ENCODE measurements at regions not wholly inside any gene's neighbourhood (a gene's known extent, or its start where the extent isn't known, plus 50 kb on each side); places are given as distances from the start of the nearest gene placed in this dataset.

DNA sequence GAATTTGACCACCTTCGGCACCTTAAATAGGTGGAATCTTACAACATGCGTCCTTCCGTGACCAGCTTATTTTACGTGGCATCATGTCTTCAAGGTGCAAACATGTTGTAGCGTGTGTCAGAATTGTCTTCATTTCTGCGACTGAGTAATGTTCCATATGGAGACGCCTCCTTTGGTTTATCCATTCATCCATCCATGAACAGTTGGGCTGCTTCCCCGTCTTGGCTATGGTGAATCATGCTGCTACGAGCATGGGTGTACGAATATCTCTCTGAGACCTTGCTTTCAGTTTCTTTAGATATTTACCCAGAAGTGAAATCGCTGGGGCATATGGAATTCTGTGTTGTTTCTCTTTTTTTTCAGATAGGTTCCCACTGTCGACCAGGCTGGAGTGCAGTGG lies 391.9 kb upstream of the IRX2 start:
- TF ChIP-seq, protein P1, sequence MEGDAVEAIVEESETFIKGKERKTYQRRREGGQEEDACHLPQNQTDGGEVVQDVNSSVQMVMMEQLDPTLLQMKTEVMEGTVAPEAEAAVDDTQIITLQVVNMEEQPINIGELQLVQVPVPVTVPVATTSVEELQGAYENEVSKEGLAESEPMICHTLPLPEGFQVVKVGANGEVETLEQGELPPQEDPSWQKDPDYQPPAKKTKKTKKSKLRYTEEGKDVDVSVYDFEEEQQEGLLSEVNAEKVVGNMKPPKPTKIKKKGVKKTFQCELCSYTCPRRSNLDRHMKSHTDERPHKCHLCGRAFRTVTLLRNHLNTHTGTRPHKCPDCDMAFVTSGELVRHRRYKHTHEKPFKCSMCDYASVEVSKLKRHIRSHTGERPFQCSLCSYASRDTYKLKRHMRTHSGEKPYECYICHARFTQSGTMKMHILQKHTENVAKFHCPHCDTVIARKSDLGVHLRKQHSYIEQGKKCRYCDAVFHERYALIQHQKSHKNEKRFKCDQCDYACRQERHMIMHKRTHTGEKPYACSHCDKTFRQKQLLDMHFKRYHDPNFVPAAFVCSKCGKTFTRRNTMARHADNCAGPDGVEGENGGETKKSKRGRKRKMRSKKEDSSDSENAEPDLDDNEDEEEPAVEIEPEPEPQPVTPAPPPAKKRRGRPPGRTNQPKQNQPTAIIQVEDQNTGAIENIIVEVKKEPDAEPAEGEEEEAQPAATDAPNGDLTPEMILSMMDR (IDR thresholded peaks at IDR 0.05; ENCODE audit: partially characterized antibody, unreplicated experiment), result no peak
- Mint-ChIP-seq H3K27ac (ENCODE audit: unreplicated experiment) (no peak overlapping the region), H3K27me3 (ENCODE audit: unreplicated experiment) (no peaks in the 10 kb centered on the region)

DNA sequence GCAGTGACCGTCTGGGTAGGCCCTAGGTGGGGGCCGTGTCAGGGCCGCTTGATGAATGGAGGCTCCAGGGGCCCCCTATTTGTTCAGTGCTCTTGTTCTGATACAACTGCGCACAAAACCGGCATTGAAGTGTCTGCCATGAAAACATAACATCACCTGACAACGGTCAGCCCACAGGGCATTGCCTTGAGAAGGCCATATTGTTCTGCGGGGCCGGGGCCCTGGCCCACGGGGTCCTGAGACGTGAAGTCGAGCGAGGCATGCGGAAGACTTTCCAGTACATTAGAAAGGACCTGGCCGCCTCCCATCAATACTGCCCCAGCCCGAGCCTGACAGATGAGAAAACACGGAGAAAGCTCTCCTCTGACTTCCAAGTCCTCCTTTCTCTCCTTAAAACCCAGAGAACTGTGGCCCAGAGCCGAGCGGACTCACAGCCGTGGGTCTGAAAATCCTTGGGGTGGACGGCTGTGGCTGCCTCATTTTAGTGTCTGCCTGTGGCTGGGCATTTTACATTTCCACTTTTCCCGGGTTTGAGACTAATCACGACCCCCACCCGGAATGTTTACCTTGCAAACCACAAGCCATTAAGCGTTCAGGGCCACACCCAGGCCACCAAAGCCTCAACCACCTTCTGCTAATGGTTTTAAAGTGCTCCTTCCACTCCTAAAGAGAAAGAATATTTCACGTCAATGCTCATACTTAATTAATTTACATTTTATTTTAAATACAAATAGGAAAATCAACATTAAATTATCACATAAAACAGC lies 391.0 kb upstream of the IRX2 start:
- no peaks in the 10 kb centered on the region for H3K27me3 Mint-ChIP-seq (ENCODE audit: unreplicated experiment)
- peaks cover 2% of the 10 kb centered on the region for H3K4me1 Mint-ChIP-seq (ENCODE audit: low read depth, unreplicated experiment)
- H3K9me3 Mint-ChIP-seq (ENCODE audit: unreplicated experiment), result no peaks in the 10 kb centered on the region
- TF ChIP-seq, protein P1 (IDR thresholded peaks at IDR 0.05; ENCODE audit: partially characterized antibody, unreplicated experiment), result no peak
- no peak overlapping the region for H3K27ac Mint-ChIP-seq (ENCODE audit: unreplicated experiment)
- no peak overlapping the region for H3K4me3 Mint-ChIP-seq (ENCODE audit: unreplicated experiment)
- no peaks in the 10 kb centered on the region for H3K36me3 Mint-ChIP-seq (ENCODE audit: unreplicated experiment)
- DNase-seq, result no peak

More for the DNA sequence above, 391.9 kb upstream of the IRX2 start:
- H3K4me1 Mint-ChIP-seq (ENCODE audit: low read depth, unreplicated experiment), result peaks cover 2% of the 10 kb centered on the region
- DNase-seq, result no peak
- no peaks in the 10 kb centered on the region for H3K9me3 Mint-ChIP-seq (ENCODE audit: unreplicated experiment)
- no peaks in the 10 kb centered on the region for H3K36me3 Mint-ChIP-seq (ENCODE audit: unreplicated experiment)
- H3K4me3 Mint-ChIP-seq (ENCODE audit: unreplicated experiment), result no peak overlapping the region

DNA sequence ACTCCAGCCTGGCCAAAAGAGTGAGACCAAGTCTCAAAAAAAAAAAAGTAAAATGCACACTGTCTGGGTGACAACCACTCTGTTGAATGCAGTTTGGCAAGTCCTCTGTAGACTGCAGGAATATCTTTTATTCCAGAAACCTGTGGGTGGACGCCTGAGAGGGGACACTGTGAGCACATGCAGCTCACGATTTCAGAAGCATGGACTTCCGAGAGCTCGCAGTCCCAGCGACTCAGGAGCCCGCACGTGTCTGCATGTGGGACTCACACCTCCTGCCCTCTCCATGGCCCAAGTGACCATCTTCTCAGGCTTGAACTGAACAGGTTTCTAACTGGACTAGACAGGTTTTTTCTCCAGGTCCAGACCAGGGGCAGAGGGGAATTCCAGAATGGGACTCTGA lies 388.6 kb upstream of the IRX2 start:
- Mint-ChIP-seq H3K4me3 (ENCODE audit: unreplicated experiment) (no peak overlapping the region), H3K4me1 (ENCODE audit: low read depth, unreplicated experiment) (peaks cover 2% of the 10 kb centered on the region), H3K36me3 (ENCODE audit: unreplicated experiment) (no peaks in the 10 kb centered on the region), H3K9me3 (ENCODE audit: unreplicated experiment) (no peaks in the 10 kb centered on the region), H3K27ac (ENCODE audit: unreplicated experiment) (no peak overlapping the region), H3K27me3 (ENCODE audit: unreplicated experiment) (no peaks in the 10 kb centered on the region)
- TF ChIP-seq, protein P1 (IDR thresholded peaks at IDR 0.05; ENCODE audit: partially characterized antibody, unreplicated experiment), result no peak
- DNase-seq, result no peak

DNA sequence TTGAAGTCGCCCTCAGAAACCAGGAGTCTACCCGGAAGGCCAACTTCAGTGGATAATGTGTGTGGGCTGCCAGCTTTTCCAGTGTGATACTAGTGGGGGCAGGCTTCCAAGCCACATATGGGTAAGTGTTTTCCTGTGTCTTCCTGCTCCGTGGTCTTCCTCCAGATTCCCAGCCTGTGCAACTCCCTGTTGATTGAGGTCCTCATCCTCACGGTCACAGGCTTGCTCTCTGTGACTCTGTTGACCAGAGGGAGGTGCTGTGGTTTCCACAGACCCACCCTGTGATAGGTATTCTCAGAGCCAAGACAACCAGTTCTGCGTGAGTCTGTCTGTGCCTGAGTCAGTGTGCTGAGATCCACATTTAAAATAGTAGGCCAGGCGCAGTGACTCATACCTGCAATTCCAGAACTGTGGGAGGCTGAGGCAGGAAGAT lies 388.0 kb upstream of the IRX2 start:
- H3K9me3 Mint-ChIP-seq (ENCODE audit: unreplicated experiment), result no peaks in the 10 kb centered on the region
- TF ChIP-seq, protein P1 (IDR thresholded peaks at IDR 0.05; ENCODE audit: partially characterized antibody, unreplicated experiment), result no peak
- H3K4me3 Mint-ChIP-seq (ENCODE audit: unreplicated experiment), result no peak overlapping the region
- H3K4me1 Mint-ChIP-seq (ENCODE audit: low read depth, unreplicated experiment), result no peaks in the 10 kb centered on the region
- no peaks in the 10 kb centered on the region for H3K36me3 Mint-ChIP-seq (ENCODE audit: unreplicated experiment)
- no peak for DNase-seq
- no peak overlapping the region for H3K27ac Mint-ChIP-seq (ENCODE audit: unreplicated experiment)
- H3K27me3 Mint-ChIP-seq (ENCODE audit: unreplicated experiment), result no peaks in the 10 kb centered on the region

DNA sequence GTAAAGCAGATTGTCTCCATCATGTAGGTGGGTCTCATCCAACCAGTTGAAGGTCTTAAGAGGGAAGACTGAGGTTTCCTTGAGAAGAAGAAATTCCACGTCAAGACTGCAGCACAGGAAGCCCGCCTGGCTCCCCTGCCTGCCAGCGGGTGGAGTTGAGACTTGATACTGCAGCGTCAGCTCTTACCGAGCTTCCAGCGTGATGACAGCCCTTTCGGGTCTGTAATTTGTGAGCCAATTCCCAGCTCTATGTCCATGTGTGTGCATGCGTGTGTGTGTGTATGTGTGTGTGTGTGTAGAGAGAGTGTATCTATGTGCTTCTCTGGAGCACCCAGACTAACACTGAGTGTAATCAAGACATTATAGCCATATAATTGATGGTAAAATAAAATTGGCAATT lies 379.7 kb upstream of the IRX2 start:
- Mint-ChIP-seq H3K36me3 (ENCODE audit: unreplicated experiment) (no peaks in the 10 kb centered on the region), H3K9me3 (ENCODE audit: unreplicated experiment) (peaks cover 4% of the 10 kb centered on the region), H3K4me3 (ENCODE audit: unreplicated experiment) (no peak overlapping the region), H3K27ac (ENCODE audit: unreplicated experiment) (no peak overlapping the region), H3K27me3 (ENCODE audit: unreplicated experiment) (no peaks in the 10 kb centered on the region), H3K4me1 (ENCODE audit: low read depth, unreplicated experiment) (peaks cover 13% of the 10 kb centered on the region)
- DNase-seq, result no peak
- TF ChIP-seq, protein P1 (IDR thresholded peaks at IDR 0.05; ENCODE audit: partially characterized antibody, unreplicated experiment), result no peak

Data from glutamatergic neuron (in vitro differentiated cells).